GM12878 (cell line): ENCODE measurements at regions not wholly inside any gene's neighbourhood (a gene's known extent, or its start where the extent isn't known, plus 50 kb on each side); places are given as distances from the start of the nearest gene placed in this dataset. TPM values are rescaled to one million over a fixed set of nuclear protein-coding genes. Genes with fewer than 3 reads are reported as not detected.

Source experiments
- small RNA-seq: library from RNA; depleted of rRNA; stranded (forward); fragments of <200 nt; gene quantifications from one replicate; pipeline ENCODE3, GENCODE V24; 2014

Small RNA genes in the stretch of these regions (small RNA-seq; reads per million reads assigned to genes)
- gene AC009969.1 (not detected), gene AC079150.2 (not detected)
